Tibial artery (tissue), 4 donors: ENCODE measurements at regions not wholly inside any gene's neighbourhood (a gene's known extent, or its start where the extent isn't known, plus 50 kb on each side); places are given as distances from the start of the nearest gene placed in this dataset.
A peak's percentile ranks its signal among the peaks of the same experiment; 100 is the strongest.

Experiments
- DNase-seq, 2 donors: peaks; one replicate each; pipeline ENCODE4 v3.0.0-alpha.2; 2019
- H3K27ac ChIP-seq, 2 donors: fragments of 200-600 bp; sonication (generic) in 1 of 2; 1 replicate in 1 of 2; 2 replicates in 1 of 2; pipeline ENCODE4 v1.5.1; 2018 to 2019; ENCODE audit warnings: mild to moderate bottlenecking in 1 of 2
- H3K27me3 ChIP-seq, 2 donors: fragments of 200-600 bp; sonication (generic) in 1 of 2; one replicate each; pipeline versions ENCODE4 v1.5.1 to v1.6.0; 2016 to 2019
- H3K36me3 ChIP-seq, 3 donors: fragments of 200-600 bp; sonication (generic) in 2 of 3; one replicate each; pipeline ENCODE4 v1.5.1; 2016 to 2019; ENCODE audit warnings: mild to moderate bottlenecking in 2 of 3
- H3K4me1 ChIP-seq, 4 donors: fragments of 200-600 bp; sonication (generic) in 2 of 4; 1 replicate in 3 of 4; 2 replicates in 1 of 4; pipeline ENCODE4 v1.5.1; 2016 to 2019
- H3K4me3 ChIP-seq, 2 donors: fragments of 200-600 bp; sonication (generic) in 1 of 2; 1 replicate in 1 of 2; 2 replicates in 1 of 2; pipeline ENCODE4 v1.5.1; 2018 to 2019; ENCODE audit warnings: mild to moderate bottlenecking in 2 of 2
- H3K9me3 ChIP-seq, 3 donors: fragments of 200-600 bp; sonication (generic) in 1 of 3; one replicate each; pipeline ENCODE4 v1.5.1; 2016 to 2019
- intact Hi-C: fragments of 100-400 bp; cut with DNase I; formaldehyde crosslinking; loops from one replicate; pipeline ENCODE4 v1.15.0; 2023; ENCODE audit warnings: low total_unique reads
- TF ChIP-seq, protein P1 (sequence below), 2 experiments: fragments of 200-600 bp in 1 of 2; fragments of 450-650 bp in 1 of 2; IDR thresholded peaks; one replicate each; pipeline ENCODE4 v1.5.1; 2017 to 2019; ENCODE audit warnings: antibody characterized with exemption in 2 of 2, mild to moderate bottlenecking in 1 of 2, moderate library complexity in 1 of 2

DNA sequence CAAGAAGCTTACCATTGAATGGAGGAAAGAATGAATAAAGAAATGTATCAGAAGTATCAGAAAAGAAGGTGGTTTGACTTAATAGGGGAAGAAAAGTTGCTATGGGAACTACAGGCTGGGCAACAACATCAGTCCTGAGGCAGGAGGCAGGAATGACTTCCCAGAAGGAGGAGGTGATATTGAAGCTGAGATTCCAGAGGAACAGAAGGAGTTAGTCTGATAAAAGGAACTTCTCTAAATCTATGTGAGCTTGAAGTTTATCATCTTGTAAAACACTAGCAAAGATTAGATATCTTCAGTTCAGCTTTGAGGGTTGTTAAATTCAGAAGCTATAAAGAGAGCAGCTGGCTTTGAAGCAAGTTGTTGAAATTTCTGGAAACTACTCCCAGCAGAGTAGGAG lies 213.3 kb upstream of the THRB start:
- H3K36me3 ChIP-seq: no peaks in the 10 kb centered on the region
- no peaks in the 10 kb centered on the region for H3K27me3 ChIP-seq
- peaks cover 0 to 18% (median 2%) of the 10 kb centered on the region in 4 donors for H3K4me1 ChIP-seq
- H3K9me3 ChIP-seq: no peaks in the 10 kb centered on the region
- TF ChIP-seq, protein P1, sequence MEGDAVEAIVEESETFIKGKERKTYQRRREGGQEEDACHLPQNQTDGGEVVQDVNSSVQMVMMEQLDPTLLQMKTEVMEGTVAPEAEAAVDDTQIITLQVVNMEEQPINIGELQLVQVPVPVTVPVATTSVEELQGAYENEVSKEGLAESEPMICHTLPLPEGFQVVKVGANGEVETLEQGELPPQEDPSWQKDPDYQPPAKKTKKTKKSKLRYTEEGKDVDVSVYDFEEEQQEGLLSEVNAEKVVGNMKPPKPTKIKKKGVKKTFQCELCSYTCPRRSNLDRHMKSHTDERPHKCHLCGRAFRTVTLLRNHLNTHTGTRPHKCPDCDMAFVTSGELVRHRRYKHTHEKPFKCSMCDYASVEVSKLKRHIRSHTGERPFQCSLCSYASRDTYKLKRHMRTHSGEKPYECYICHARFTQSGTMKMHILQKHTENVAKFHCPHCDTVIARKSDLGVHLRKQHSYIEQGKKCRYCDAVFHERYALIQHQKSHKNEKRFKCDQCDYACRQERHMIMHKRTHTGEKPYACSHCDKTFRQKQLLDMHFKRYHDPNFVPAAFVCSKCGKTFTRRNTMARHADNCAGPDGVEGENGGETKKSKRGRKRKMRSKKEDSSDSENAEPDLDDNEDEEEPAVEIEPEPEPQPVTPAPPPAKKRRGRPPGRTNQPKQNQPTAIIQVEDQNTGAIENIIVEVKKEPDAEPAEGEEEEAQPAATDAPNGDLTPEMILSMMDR (IDR thresholded peaks at IDR 0.05): no peak
- no peak overlapping the region for H3K4me3 ChIP-seq
- no peak overlapping the region for H3K27ac ChIP-seq
- DNase-seq: no peak
- intact Hi-C loops: no loop called here

DNA sequence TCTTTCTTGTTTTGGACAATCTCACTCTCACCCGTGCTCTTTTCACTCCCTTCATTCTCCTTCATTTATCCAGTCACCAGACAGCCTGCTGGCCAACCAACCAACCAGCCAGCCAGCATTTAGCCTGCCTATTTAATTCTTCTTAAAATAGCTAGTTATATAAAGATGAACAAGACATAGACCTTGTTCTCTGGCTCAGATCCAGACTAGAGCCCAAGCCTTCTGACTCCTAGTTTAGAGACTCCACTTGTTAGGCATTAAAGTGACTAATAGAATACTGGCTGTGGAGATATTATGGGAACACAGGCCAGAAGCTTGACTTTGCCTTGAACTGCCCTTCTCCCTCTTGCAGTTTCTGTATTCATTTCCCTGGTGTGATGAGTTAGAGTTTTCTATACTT lies 215.3 kb upstream of the THRB start:
- Histone ChIP-seq H3K4me1 (peaks cover 0 to 35% (median 4%) of the 10 kb centered on the region in 4 donors), H3K9me3 (no peaks in the 10 kb centered on the region), H3K4me3 (no peak overlapping the region), H3K27ac (no peak overlapping the region), H3K27me3 (no peaks in the 10 kb centered on the region), H3K36me3 (no peaks in the 10 kb centered on the region)
- DNase-seq: no peak
- TF ChIP-seq, protein P1 (IDR thresholded peaks at IDR 0.05): no peak
- intact Hi-C loops: no loop called here

DNA sequence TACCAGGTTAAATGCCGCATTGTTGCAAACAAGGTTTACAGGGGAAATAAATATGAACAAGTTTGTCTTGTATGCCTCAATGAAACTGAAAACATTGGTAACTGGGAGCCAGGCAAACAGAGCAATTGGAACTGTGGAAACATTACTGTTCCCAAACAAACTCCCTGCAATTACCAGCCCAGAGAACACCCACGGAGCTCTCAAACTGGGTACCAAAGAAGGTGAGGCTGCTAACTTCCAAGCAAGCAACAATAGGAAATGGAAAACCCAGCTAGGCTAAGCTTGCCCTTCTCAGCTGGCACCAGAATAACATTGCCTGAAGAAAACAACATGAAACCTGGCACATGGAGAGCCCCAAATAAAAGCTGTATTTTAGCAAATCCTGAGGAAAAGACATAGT lies 218.9 kb upstream of the THRB start:
- TF ChIP-seq, protein P1 (IDR thresholded peaks at IDR 0.05): no peak
- no peak overlapping the region for H3K4me3 ChIP-seq
- no peaks in the 10 kb centered on the region for H3K27me3 ChIP-seq
- peak overlapping the region; percentile 52 to 57 for H3K27ac ChIP-seq
- peaks cover 0 to 35% (median 4%) of the 10 kb centered on the region in 4 donors for H3K4me1 ChIP-seq
- no peaks in the 10 kb centered on the region for H3K9me3 ChIP-seq
- no peaks in the 10 kb centered on the region for H3K36me3 ChIP-seq
- intact Hi-C loops: no loop called here
- DNase-seq: no peak

DNA sequence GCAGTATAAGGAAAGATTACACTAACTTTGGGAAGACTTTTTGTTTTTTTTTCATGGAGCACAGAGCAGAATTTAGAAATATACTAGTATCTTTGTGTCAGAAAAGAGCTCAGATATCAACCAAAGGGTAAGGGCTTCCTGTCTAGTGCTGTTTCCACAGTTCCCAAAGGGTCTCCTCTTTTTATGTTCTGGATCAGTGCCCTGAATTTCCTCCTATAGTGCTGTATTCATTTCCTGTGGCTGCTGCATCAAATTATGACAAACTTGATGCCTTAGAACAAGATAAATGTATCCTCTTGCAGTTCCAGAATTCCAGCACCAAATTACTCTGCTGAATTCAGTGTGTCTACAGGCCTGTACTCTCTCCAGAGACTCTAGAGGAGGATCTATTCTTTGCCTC lies 219.8 kb upstream of the THRB start:
- Histone ChIP-seq H3K27ac (peak overlapping the region; percentile 52 to 57), H3K27me3 (no peaks in the 10 kb centered on the region), H3K4me1 (peaks cover 0 to 35% (median 4%) of the 10 kb centered on the region in 4 donors), H3K9me3 (no peaks in the 10 kb centered on the region), H3K4me3 (no peak overlapping the region), H3K36me3 (no peaks in the 10 kb centered on the region)
- no peak for DNase-seq
- intact Hi-C loops: no loop called here
- TF ChIP-seq, protein P1 (IDR thresholded peaks at IDR 0.05): no peak

DNA sequence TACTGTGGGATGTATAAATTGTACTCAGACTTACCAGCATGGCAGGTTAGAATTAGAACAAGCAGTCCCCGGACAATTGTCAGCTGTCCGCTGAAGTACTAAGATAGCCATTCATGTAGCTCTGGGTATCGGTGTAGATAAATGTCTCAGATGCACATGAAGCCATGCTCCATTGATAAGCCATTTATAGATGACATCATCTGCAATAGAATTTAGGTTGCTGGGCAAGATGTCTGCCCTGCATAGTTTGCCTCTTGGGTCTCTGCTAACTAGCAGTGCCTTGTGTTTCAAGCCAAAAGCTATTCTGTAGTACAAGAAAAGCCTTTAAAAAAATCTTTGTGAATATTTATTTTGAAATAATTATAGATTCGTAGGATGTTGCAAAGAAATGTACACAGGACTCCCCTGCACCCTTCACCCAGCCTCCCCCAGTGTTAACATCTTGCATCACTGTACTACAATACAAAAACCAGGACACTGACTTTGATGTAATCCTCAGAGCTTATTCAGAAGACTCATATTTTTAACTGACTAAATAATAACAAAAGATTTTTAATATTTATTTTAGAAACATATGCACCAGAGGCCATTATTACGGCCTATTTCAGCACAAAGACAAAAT lies 220.6 kb upstream of the THRB start:
- Histone ChIP-seq H3K9me3 (no peaks in the 10 kb centered on the region), H3K27me3 (no peaks in the 10 kb centered on the region), H3K4me3 (no peak overlapping the region), H3K4me1 (peaks cover 0 to 28% (median 4%) of the 10 kb centered on the region in 4 donors), H3K36me3 (no peaks in the 10 kb centered on the region), H3K27ac (no peak overlapping the region)
- no peak for DNase-seq
- TF ChIP-seq, protein P1 (IDR thresholded peaks at IDR 0.05): no peak
- intact Hi-C loops: no loop called here

DNA sequence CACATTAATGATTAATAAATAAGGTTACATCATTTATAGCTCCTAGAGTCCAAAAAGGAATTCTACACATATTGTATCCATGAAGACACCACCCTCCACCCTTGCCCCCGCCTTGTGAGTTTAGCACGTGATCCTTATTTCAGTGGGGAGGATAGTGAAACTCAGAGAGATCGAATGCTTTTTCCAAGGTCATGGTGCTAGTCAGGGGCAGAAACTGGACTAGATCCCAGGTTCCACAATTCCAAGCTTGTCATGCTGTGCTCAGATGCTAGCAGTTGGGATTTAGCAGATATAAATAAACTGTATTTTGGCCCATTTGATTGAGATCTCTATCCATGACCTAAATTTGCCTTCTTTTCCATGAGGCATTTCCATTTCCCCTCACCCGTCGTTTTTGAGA lies 227.4 kb upstream of the THRB start:
- TF ChIP-seq, protein P1 (IDR thresholded peaks at IDR 0.05): no peak
- intact Hi-C loops: no loop called here
- Histone ChIP-seq H3K4me3 (no peak overlapping the region), H3K27ac (no peak overlapping the region), H3K9me3 (no peaks in the 10 kb centered on the region), H3K4me1 (peaks cover 0 to 5% (median 0%) of the 10 kb centered on the region in 4 donors), H3K36me3 (no peaks in the 10 kb centered on the region), H3K27me3 (no peaks in the 10 kb centered on the region)
- DNase-seq: no peak
